Spinal cord (tissue), 9 donors: ENCODE measurements at regions not wholly inside any gene's neighbourhood (a gene's known extent, or its start where the extent isn't known, plus 50 kb on each side); places are given as distances from the start of the nearest gene placed in this dataset.

Experiments
- DNase-seq, 6 donors: peaks; one replicate each; pipeline versions ENCODE4 v3.0.0 to v3.0.0-alpha.2; 2013 to 2015; ENCODE audit warnings: low spot score in 6 of 6, low read depth in 4 of 6
- H3K27ac ChIP-seq: one replicate; pipeline ENCODE4 v1.5.1; 2013; ENCODE audit warnings: low read depth, low read length, control low read depth
- H3K27me3 ChIP-seq: one replicate; pipeline ENCODE4 v1.6.1; 2013; ENCODE audit warnings: low read length; ENCODE audit not compliant: control insufficient read depth, insufficient read depth
- H3K36me3 ChIP-seq: one replicate; pipeline ENCODE4 v1.6.1; 2013; ENCODE audit warnings: low read length; ENCODE audit not compliant: control insufficient read depth, insufficient read depth
- H3K4me1 ChIP-seq: one replicate; pipeline ENCODE4 v1.6.1; 2013; ENCODE audit warnings: low read length; ENCODE audit not compliant: control insufficient read depth, insufficient read depth
- H3K4me3 ChIP-seq: one replicate; pipeline ENCODE4 v1.5.1; 2013; ENCODE audit warnings: low read depth, low read length, control low read depth
- H3K9me3 ChIP-seq: one replicate; pipeline ENCODE4 v1.6.1; 2013; ENCODE audit warnings: low read length; ENCODE audit not compliant: control insufficient read depth, insufficient read depth
- WGBS: methylation state at CpG from one replicate; pipeline ENCODE4 v1.1.5; 2013; ENCODE audit warnings: missing lambda C conversion rate; ENCODE audit not compliant: insufficient coverage; 5-methylcytosine and 5-hydroxymethylcytosine counted together
- donor health status: healthy.

DNA sequence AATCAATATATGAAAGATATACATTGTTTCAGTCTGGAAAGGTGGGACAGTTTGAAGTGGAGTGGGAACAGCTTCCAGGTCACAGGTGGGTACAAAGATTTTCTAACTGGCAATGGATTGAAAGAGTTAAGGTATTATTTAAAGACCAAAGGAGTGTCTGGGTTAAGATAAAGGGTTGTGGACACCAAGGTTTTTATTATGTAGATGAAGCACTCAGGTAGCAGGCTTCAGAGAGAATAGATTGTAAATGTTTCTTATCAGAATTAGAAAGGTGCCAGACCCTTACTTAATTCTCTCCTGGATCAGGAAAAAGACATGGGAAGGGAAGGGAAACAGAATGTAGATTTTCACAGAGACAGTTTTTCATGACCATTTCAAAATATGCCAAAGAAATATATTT is 1174.8 kb downstream of the MAT2B start:
- H3K27ac ChIP-seq = no peak overlapping the region
- no peaks in the 10 kb centered on the region for H3K27me3 ChIP-seq
- no peaks in the 10 kb centered on the region for H3K36me3 ChIP-seq
- H3K4me3 ChIP-seq = no peak overlapping the region
- no peaks in the 10 kb centered on the region for H3K4me1 ChIP-seq
- no peak for DNase-seq
- H3K9me3 ChIP-seq = no peaks in the 10 kb centered on the region

GRCh38 chr5:164680812-164681520 is 1175.5 kb downstream of the MAT2B start:
- Histone ChIP-seq H3K9me3 (no peaks in the 10 kb centered on the region), H3K4me3 (no peak overlapping the region), H3K27ac (no peak overlapping the region), H3K36me3 (no peaks in the 10 kb centered on the region), H3K4me1 (no peaks in the 10 kb centered on the region), H3K27me3 (no peaks in the 10 kb centered on the region)
- 75% methylated on average over 2 of the region's 5 CpGs for WGBS
- peak in 1 of 6 donors; percentile 77 for DNase-seq

DNA sequence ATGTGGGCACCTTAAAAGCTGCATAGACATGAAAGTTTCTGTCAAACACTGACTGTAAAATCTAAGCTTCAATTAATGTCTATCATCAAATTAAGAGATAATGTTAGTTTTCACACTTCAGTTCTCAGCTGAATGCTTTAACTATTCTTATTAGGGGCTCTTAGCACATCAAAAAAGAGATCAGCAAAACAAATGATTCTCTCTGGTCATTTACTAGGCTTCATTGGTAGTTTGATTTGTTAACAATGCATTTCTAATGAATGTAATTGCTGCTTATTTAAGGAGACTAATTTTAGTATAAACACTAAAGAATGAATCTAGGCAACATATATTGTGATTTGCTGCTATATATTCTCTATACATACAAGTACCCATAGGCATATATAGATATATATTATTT is 1182.0 kb downstream of the MAT2B start:
- H3K4me3 ChIP-seq = no peak overlapping the region
- H3K27me3 ChIP-seq = no peaks in the 10 kb centered on the region
- no peaks in the 10 kb centered on the region for H3K9me3 ChIP-seq
- DNase-seq = peak in 1 of 6 donors; percentile 9
- H3K4me1 ChIP-seq = no peaks in the 10 kb centered on the region
- no peak overlapping the region for H3K27ac ChIP-seq
- H3K36me3 ChIP-seq = no peaks in the 10 kb centered on the region

DNA sequence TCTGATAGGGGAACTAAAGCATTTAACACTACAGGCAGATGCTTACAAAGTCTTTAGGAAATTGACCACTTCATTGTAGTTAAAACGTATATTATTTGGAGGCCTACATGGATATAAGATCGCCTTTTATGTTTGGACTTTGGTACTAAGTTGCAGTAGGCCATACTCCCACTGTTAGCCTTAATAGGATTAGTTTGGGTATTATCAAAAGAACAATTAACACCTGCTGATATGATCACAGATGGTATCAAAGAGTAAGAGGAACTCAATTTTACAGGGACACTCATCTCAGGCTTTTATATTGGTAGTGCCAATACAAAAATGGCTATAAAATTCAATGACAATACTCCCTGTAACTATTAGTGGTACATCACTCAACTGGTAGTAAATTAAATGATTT is 1183.0 kb downstream of the MAT2B start:
- DNase-seq = peak in 1 of 6 donors; percentile 2
- WGBS = no CpG with 5 or more reads among the region's 2 CpGs

GRCh38 chr5:164708831-164709230 is 1203.4 kb downstream of the MAT2B start:
- H3K4me3 ChIP-seq = no peak overlapping the region
- no peak overlapping the region for H3K27ac ChIP-seq
- H3K4me1 ChIP-seq = no peaks in the 10 kb centered on the region
- H3K9me3 ChIP-seq = no peaks in the 10 kb centered on the region
- H3K27me3 ChIP-seq = no peaks in the 10 kb centered on the region
- no peak for DNase-seq
- no peaks in the 10 kb centered on the region for H3K36me3 ChIP-seq
- 54% methylated on average over 6 of the region's 7 CpGs for WGBS

More for the DNA sequence above, 1183.0 kb downstream of the MAT2B start:
- no peak overlapping the region for H3K4me3 ChIP-seq
- no peaks in the 10 kb centered on the region for H3K27me3 ChIP-seq
- no peaks in the 10 kb centered on the region for H3K4me1 ChIP-seq
- H3K36me3 ChIP-seq = no peaks in the 10 kb centered on the region
- H3K9me3 ChIP-seq = no peaks in the 10 kb centered on the region
- H3K27ac ChIP-seq = no peak overlapping the region

- no peaks in the 10 kb centered on the region for H3K4me1 ChIP-seq
- H3K4me3 ChIP-seq = no peak overlapping the region
- DNase-seq = no peak
- H3K9me3 ChIP-seq = no peaks in the 10 kb centered on the region
- H3K27me3 ChIP-seq = no peaks in the 10 kb centered on the region
- WGBS = no CpG with 5 or more reads among the region's 2 CpGs
- H3K27ac ChIP-seq = no peak overlapping the region
- no peaks in the 10 kb centered on the region for H3K36me3 ChIP-seq
These were observed 1208.3 kb downstream of the MAT2B start for GRCh38 chr5:164713682-164714081.

DNA sequence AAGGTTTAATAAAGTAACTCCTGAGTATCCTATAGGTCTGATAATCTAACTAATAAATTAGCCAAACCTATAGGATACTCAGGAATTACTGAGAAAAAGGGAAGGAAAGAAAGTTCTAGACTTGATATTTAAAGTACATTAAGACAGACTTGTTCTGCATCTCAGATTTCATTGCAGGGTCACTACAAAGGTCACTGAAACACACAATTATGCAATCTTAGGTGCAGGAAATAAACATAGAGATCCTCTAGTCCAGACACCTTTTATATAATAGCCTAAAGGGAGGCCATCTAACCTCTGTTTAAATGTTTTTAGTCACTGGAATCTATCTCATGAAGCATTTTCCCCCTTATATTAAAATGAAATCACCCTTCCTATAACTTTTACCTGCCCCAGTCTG is 1215.7 kb downstream of the MAT2B start:
- no peaks in the 10 kb centered on the region for H3K9me3 ChIP-seq
- H3K36me3 ChIP-seq = no peaks in the 10 kb centered on the region
- no peak for DNase-seq

DNA sequence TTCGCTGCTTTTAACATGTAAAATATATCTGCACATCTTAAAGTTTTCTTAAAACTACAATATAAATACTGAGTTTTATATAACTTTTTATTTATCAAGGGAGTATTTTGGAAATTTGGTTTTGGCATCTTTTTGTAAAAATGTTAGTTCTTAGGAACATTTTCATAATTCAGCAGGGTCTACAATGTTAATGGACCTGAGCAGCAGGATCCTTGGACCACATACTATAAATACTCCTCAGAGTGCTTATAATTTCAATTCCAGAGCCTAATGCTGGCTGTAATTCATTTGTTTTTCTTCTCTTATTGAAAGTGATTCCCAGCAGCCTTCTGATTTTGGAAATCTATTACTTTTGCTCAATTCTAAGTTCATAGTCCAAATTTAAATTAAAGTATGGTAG is 1216.2 kb downstream of the MAT2B start:
- Histone ChIP-seq H3K9me3 (no peaks in the 10 kb centered on the region), H3K27ac (no peak overlapping the region), H3K36me3 (no peaks in the 10 kb centered on the region), H3K4me1 (no peaks in the 10 kb centered on the region), H3K27me3 (no peaks in the 10 kb centered on the region), H3K4me3 (no peak overlapping the region)
- DNase-seq = no peak
- WGBS = no CpG with 5 or more reads among the region's 1 CpG

More for the DNA sequence above, 1215.7 kb downstream of the MAT2B start:
- no peaks in the 10 kb centered on the region for H3K27me3 ChIP-seq
- H3K27ac ChIP-seq = no peak overlapping the region
- H3K4me1 ChIP-seq = no peaks in the 10 kb centered on the region
- H3K4me3 ChIP-seq = no peak overlapping the region

GRCh38 chr5:164722702-164723101 is 1217.3 kb downstream of the MAT2B start:
- H3K27ac ChIP-seq = no peak overlapping the region
- H3K27me3 ChIP-seq = no peaks in the 10 kb centered on the region
- H3K36me3 ChIP-seq = no peaks in the 10 kb centered on the region
- DNase-seq = no peak
- no peak overlapping the region for H3K4me3 ChIP-seq
- no peaks in the 10 kb centered on the region for H3K9me3 ChIP-seq
- H3K4me1 ChIP-seq = no peaks in the 10 kb centered on the region
- WGBS = no CpG with 5 or more reads among the region's 1 CpG

DNA sequence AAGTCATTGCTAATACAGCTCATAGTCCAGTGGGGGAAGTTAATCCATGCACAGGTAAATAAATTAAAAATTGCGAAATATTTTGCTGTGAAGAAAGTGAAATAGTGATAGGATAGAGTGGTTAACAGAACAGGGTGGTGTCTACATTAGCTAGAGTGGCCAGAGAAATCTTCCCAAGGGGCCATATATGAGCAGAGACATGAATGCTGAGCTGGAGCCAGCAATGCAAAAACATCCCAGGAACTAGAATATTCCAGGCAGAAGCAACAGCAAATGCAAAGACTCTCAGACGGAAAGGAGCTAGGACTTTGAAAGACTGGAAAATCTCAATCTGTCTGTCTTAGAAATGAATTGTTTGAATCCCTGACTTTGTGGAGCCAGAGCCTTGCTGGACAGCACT is 1221.6 kb downstream of the MAT2B start:
- Histone ChIP-seq H3K9me3 (no peaks in the 10 kb centered on the region), H3K4me3 (no peak overlapping the region), H3K27me3 (no peaks in the 10 kb centered on the region), H3K36me3 (no peaks in the 10 kb centered on the region), H3K27ac (no peak overlapping the region), H3K4me1 (no peaks in the 10 kb centered on the region)
- WGBS = 83% methylated on average over 1 of the region's 2 CpGs
- DNase-seq = no peak
